A549 (cell line): ENCODE measurements at regions not wholly inside any gene's neighbourhood (a gene's known extent, or its start where the extent isn't known, plus 50 kb on each side); places are given as distances from the start of the nearest gene placed in this dataset.

Experiments used
- ATAC-seq, 2 experiments: fragments of 200-7000 bp in 1 of 2; fragments of >200 bp in 1 of 2; cut with Nextera tagmentation in 1 of 2; cut with Tn5 transposase in 1 of 2; 3 replicates each; pipeline versions ENCODE4 v1.8.0 to v1.9.1; 2018 to 2020; ENCODE audit warnings: mild to moderate bottlenecking in 1 of 2, moderate library complexity in 1 of 2
- CTCF ChIA-PET: fragments of 300-600 bp; sonication (Branson Sonifier 250); formaldehyde crosslinking; extraction: SDS; loops from one replicate; lab custom pipeline; 2021; ENCODE audit warnings: antibody characterized with exemption, inconsistent platforms; lab: Yijun Ruan, JAX
- POLR2A ChIA-PET: fragments of 350-600 bp; formaldehyde crosslinking; extraction: SDS; loops from one replicate; lab custom pipeline; 2021; ENCODE audit warnings: antibody characterized with exemption, inconsistent platforms; lab: Yijun Ruan, JAX
- DNase-seq, 2 experiments: peaks; one replicate each; pipeline versions ENCODE4 v3.0.0 to v3.0.0-alpha.2; 2011 to 2016; ENCODE audit warnings: low read depth in 1 of 2, low spot score in 1 of 2
- FAIRE-seq: peaks from 2 replicates; lab custom pipeline; 2011; peaks lifted over from hg19 to GRCh38; lab: Jason Lieb, UNC
- H3K27ac ChIP-seq, 2 experiments: fragments of >200 bp; sonication (Bioruptor Twin); formaldehyde crosslinking; 3 replicates each; pipeline ENCODE4 v1.5.1; 2016 to 2017
- H3K4me1 ChIP-seq: fragments of >200 bp; sonication (Bioruptor Twin); formaldehyde crosslinking; 3 replicates; pipeline ENCODE4 v1.6.1; 2016
- H3K4me2 ChIP-seq: fragments of >200 bp; sonication (Bioruptor Twin); formaldehyde crosslinking; 3 replicates; pipeline ENCODE4 v1.6.1; 2016
- H3K4me3 ChIP-seq: fragments of >200 bp; sonication (Bioruptor Twin); formaldehyde crosslinking; 3 replicates; pipeline ENCODE4 v1.5.1; 2016
- H3K9me3 ChIP-seq: fragments of >200 bp; sonication (Bioruptor Twin); formaldehyde crosslinking; 3 replicates; pipeline ENCODE4 v1.6.1; 2016
- CBX2 ChIP-seq: fragments of 200-600 bp; sonication (generic); IDR thresholded peaks from 2 replicates; pipeline ENCODE4 v1.6.1; 2016; ENCODE audit warnings: low read depth, mild to moderate bottlenecking, borderline replicate concordance
- CHD2 ChIP-seq: fragments of 150-350 bp; IDR thresholded peaks from 2 replicates; pipeline ENCODE4 v1.6.1; 2014; ENCODE audit warnings: low read length; ENCODE audit not compliant: partially characterized antibody
- EP300 ChIP-seq, 2 experiments: fragments of >200 bp; sonication (Bioruptor Twin); formaldehyde crosslinking; IDR thresholded peaks; 2 replicates in 1 of 2; 3 replicates in 1 of 2; pipeline ENCODE4 v1.6.1; 2016 to 2017
- FOSL2 ChIP-seq, 2 experiments: fragments of 450-650 bp in 1 of 2; fragments of >200 bp in 1 of 2; sonication (Bioruptor Twin) in 1 of 2; formaldehyde crosslinking; IDR thresholded peaks; 2 replicates each; pipeline versions ENCODE4 v1.5.0 to v1.6.1; 2016 to 2020; ENCODE audit warnings: mild to moderate bottlenecking in 1 of 2, moderate library complexity in 1 of 2
- GATA3 ChIP-seq: IDR thresholded peaks from 2 replicates; pipeline ENCODE4 v1.6.1; 2012; ENCODE audit warnings: borderline replicate concordance
- HDAC2 ChIP-seq: fragments of 200-600 bp; sonication (generic); IDR thresholded peaks from 2 replicates; pipeline ENCODE4 v1.6.1; 2016
- HOXA7 ChIP-seq: fragments of 250-450 bp; sonication (Bioruptor Pico); IDR thresholded peaks from 2 replicates; pipeline ENCODE4 v1.5.0; 2020; ENCODE audit warnings: mild to moderate bottlenecking, moderate library complexity
- JUN ChIP-seq, 2 experiments: fragments of >200 bp; sonication (Bioruptor Twin); formaldehyde crosslinking; IDR thresholded peaks; 2 replicates in 1 of 2; 3 replicates in 1 of 2; pipeline ENCODE4 v1.6.1; 2016 to 2017
- MAFK ChIP-seq: fragments of 450-650 bp; IDR thresholded peaks from 2 replicates; pipeline ENCODE4 v1.6.1; 2014; ENCODE audit not compliant: partially characterized antibody
- MAZ ChIP-seq: fragments of 150-350 bp; IDR thresholded peaks from 2 replicates; pipeline ENCODE4 v1.6.1; 2014; ENCODE audit warnings: antibody characterized with exemption, low read depth, low read length, borderline replicate concordance
- MYC ChIP-seq: IDR thresholded peaks from 2 replicates; pipeline ENCODE4 v1.6.1; 2012; ENCODE audit warnings: mild to moderate bottlenecking, inconsistent platforms, low read length, improper control_type of control experiment, borderline replicate concordance
- NFE2L2 ChIP-seq: fragments of 150-350 bp; conservative IDR thresholded peaks from 2 replicates; pipeline ENCODE4 v1.6.1; 2014; ENCODE audit warnings: low read length
- RARB ChIP-seq: fragments of 250-450 bp; sonication (Bioruptor Pico); IDR thresholded peaks from 2 replicates; pipeline ENCODE4 v1.8.0; 2021; ENCODE audit warnings: mild to moderate bottlenecking, moderate library complexity
- RCOR1 ChIP-seq: fragments of 150-350 bp; IDR thresholded peaks from 2 replicates; pipeline ENCODE4 v1.6.1; 2014; ENCODE audit warnings: antibody characterized with exemption, low read length, low read depth
- SMC3 ChIP-seq: fragments of >200 bp; sonication (Bioruptor Twin); formaldehyde crosslinking; IDR thresholded peaks from 3 replicates; pipeline ENCODE4 v1.6.1; 2018; ENCODE audit warnings: inconsistent platforms
- TP53 ChIP-seq: fragments of 250-450 bp; sonication (Bioruptor Pico); IDR thresholded peaks from 2 replicates; pipeline ENCODE4 v1.5.0; 2021; ENCODE audit warnings: mild to moderate bottlenecking, moderate library complexity
- ZFP36 ChIP-seq: fragments of 450-650 bp; IDR thresholded peaks from 2 replicates; pipeline ENCODE4 v1.6.1; 2014; ENCODE audit warnings: borderline replicate concordance; ENCODE audit not compliant: partially characterized antibody
- WGBS: methylation state at CpG from one replicate; pipeline ENCODE4 v1.1.6; 2017; ENCODE audit errors: missing lambda C conversion rate; 5-methylcytosine and 5-hydroxymethylcytosine counted together
- TF ChIP-seq, protein P1 (sequence below): IDR thresholded peaks from 2 replicates; pipeline ENCODE4 v1.6.1; 2012
- TF ChIP-seq, protein P2 (sequence below): fragments of >200 bp; sonication (Bioruptor Twin); formaldehyde crosslinking; IDR thresholded peaks from 3 replicates; pipeline ENCODE4 v1.6.1; 2016
- TF ChIP-seq, protein P3 (sequence below): IDR thresholded peaks from 2 replicates; pipeline ENCODE4 v1.6.1; 2012
- TF ChIP-seq, protein P4 (sequence below): fragments of 250-450 bp; sonication (Bioruptor Pico); IDR thresholded peaks from 2 replicates; pipeline ENCODE4 v1.5.0; 2020; ENCODE audit warnings: low read depth, mild to moderate bottlenecking, moderate library complexity

DNA sequence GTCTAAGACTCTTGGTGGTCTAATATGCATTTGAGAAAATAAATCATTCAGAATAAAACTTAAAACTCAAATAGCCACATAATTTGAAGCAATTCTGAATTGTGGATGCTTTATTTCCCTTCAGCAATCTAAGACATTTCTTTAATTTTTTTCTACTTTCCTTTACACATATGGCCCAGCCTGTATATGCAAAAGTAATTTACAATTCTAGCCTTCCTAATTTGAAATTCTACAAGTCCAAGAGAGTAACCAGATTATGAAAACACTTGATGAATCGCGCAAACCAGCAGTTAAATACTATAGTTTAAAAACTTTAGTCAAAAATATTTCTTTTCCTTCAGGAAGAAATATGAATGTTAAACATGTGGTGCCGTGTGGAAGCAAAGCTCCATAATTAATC lies 1014.2 kb downstream of the TUSC7 start:
- Histone ChIP-seq H3K4me3 (no peak overlapping the region), H3K9me3 (no peaks in the 10 kb centered on the region), H3K4me2 (no peak overlapping the region), H3K4me1 (no peaks in the 10 kb centered on the region), H3K27ac (no peak overlapping the region)
- DNase-seq (no peak), ATAC-seq (no peak), FAIRE-seq (no peak)
- POLR2A ChIA-PET = no interaction called here
- no peak for TF ChIP-seq TP53 (CRISPR knock-in tag)
- TF ChIP-seq MYC = no peak
- TF ChIP-seq, protein P1, sequence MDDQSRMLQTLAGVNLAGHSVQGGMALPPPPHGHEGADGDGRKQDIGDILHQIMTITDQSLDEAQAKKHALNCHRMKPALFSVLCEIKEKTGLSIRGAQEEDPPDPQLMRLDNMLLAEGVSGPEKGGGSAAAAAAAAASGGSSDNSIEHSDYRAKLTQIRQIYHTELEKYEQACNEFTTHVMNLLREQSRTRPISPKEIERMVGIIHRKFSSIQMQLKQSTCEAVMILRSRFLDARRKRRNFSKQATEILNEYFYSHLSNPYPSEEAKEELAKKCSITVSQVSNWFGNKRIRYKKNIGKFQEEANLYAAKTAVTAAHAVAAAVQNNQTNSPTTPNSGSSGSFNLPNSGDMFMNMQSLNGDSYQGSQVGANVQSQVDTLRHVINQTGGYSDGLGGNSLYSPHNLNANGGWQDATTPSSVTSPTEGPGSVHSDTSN = no peak
- no peak for TF ChIP-seq CHD2
- no peak for TF ChIP-seq SMC3
- TF ChIP-seq FOSL2 (IDR thresholded peaks at IDR 0.05) = no peak
- TF ChIP-seq FOSL2 (CRISPR knock-in tag; IDR thresholded peaks at IDR 0.05) = no peak
- TF ChIP-seq HOXA7 (CRISPR knock-in tag) = no peak
- CTCF ChIA-PET = no interaction called here
- 90% methylated on average over 3 of the region's 3 CpGs for WGBS

DNA sequence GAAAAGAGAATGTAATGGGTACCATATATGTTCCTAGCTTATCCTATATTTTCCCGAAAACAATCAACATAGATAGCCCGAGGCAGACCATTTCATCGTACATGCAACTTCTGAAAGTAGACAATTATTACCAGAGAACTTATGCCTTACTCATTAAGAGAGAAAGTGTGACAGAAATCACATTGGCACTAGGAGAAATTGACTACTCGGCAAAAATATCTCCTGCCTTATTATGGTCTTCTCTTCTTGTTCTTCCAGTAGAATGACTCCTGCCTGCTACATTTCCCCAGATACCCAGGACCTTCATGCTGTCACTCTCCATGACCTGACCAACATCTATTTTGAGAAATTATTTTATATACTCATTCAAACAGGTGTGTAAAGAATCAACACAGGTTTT lies 1015.7 kb downstream of the TUSC7 start:
- Histone ChIP-seq H3K4me1 (no peaks in the 10 kb centered on the region), H3K9me3 (no peaks in the 10 kb centered on the region), H3K4me3 (no peak overlapping the region)
- POLR2A ChIA-PET = no interaction called here
- 76% methylated on average over 4 of the region's 4 CpGs for WGBS
- CTCF ChIA-PET = no interaction called here
- FAIRE-seq (no peak), DNase-seq (no peak), ATAC-seq (no peak)
- no peak for TF ChIP-seq MAZ
- peak; percentile 72 for TF ChIP-seq MAFK
- TF ChIP-seq, all 56 proteins: peak for 1
- no peak overlapping the region for H3K4me2 ChIP-seq
- H3K27ac ChIP-seq = no peak overlapping the region

DNA sequence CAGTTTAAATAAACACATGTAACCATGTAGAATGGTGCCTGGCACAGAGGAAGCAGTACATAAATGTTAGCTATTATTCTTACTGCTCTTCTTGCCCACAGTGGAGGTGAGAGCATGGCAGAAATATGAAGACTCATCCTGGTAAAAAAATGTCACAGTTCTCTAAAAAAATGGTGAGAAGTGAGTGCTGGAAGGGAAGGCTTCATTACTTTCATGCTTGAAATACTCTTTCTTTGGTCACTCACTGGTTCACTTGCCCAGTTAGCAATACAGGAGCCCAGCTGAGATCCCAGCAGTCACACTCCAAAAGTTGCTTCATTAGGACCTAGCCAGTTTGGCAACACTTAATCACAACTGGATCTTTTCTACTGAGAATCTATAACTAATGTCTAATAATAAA lies 1017.2 kb downstream of the TUSC7 start:
- DNase-seq = no peak
- Histone ChIP-seq H3K4me2 (no peak overlapping the region), H3K4me1 (no peaks in the 10 kb centered on the region), H3K27ac (no peak overlapping the region), H3K9me3 (no peaks in the 10 kb centered on the region), H3K4me3 (no peak overlapping the region)
- ATAC-seq = no peak
- ChIA-PET POLR2A (no interaction called here), CTCF (interaction anchor here (1.1 kb wide), 1 partner anchor 125 kb away, joined by 3 read pairs; no protein-coding TSS in a partner anchor)
- TF ChIP-seq ZFP36 = no peak
- TF ChIP-seq EP300 (IDR thresholded peaks at IDR 0.05) = no peak
- TF ChIP-seq HDAC2 = no peak
- TF ChIP-seq, protein P2, sequence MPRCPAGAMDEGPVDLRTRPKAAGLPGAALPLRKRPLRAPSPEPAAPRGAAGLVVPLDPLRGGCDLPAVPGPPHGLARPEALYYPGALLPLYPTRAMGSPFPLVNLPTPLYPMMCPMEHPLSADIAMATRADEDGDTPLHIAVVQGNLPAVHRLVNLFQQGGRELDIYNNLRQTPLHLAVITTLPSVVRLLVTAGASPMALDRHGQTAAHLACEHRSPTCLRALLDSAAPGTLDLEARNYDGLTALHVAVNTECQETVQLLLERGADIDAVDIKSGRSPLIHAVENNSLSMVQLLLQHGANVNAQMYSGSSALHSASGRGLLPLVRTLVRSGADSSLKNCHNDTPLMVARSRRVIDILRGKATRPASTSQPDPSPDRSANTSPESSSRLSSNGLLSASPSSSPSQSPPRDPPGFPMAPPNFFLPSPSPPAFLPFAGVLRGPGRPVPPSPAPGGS = no peak
- TF ChIP-seq, protein P3, sequence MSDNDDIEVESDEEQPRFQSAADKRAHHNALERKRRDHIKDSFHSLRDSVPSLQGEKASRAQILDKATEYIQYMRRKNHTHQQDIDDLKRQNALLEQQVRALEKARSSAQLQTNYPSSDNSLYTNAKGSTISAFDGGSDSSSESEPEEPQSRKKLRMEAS = no peak
- TF ChIP-seq MAFK = no peak
- TF ChIP-seq JUN (IDR thresholded peaks at IDR 0.05) = no peak
- no peak for TF ChIP-seq RARB (CRISPR knock-in tag)
- no peak for TF ChIP-seq RCOR1
- no peak for TF ChIP-seq NFE2L2
- TF ChIP-seq GATA3 = no peak
- no peak for TF ChIP-seq CBX2
- TF ChIP-seq, all 56 proteins: peak for 0
- FAIRE-seq = no peak

DNA sequence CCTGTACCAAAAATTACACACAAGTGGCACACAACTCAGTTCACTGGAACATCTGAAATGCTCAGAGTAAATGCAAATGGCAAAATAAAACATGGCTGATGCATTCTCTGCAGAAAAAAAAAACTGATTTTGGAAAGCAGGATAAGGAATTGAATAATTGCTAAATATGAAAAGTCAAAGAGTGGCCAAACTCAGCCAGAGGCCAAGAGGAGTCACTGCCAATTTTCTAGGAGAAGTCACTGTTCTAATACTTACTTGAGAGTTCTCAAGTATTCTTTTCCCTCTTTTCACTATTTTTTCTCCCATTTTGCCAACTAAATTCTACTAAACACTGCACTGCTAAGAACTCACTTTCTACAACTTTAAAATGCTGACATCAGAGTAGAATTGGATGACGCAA lies 1018.6 kb downstream of the TUSC7 start:
- ChIA-PET CTCF (no interaction called here), POLR2A (no interaction called here)
- H3K4me1 ChIP-seq = no peaks in the 10 kb centered on the region
- no peaks in the 10 kb centered on the region for H3K9me3 ChIP-seq
- TF ChIP-seq, protein P4, sequence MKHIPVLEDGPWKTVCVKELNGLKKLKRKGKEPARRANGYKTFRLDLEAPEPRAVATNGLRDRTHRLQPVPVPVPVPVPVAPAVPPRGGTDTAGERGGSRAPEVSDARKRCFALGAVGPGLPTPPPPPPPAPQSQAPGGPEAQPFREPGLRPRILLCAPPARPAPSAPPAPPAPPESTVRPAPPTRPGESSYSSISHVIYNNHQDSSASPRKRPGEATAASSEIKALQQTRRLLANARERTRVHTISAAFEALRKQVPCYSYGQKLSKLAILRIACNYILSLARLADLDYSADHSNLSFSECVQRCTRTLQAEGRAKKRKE (CRISPR knock-in tag) = no peak
- no peak overlapping the region for H3K4me2 ChIP-seq
- H3K4me3 ChIP-seq = no peak overlapping the region
- H3K27ac ChIP-seq = no peak overlapping the region
- DNase-seq (no peak), ATAC-seq (no peak), FAIRE-seq (no peak)
- WGBS = 85% methylated on average over 1 of the region's 1 CpG
